HL-60 (cell line): ENCODE measurements at regions not wholly inside any gene's neighbourhood (a gene's known extent, or its start where the extent isn't known, plus 50 kb on each side); places are given as distances from the start of the nearest gene placed in this dataset.

ENCODE experiments used
- GABPA ChIP-seq: IDR thresholded peaks from 2 replicates; pipeline ENCODE4 v1.6.1; 2012; ENCODE audit warnings: low read depth
- POLR2AphosphoS5 ChIP-seq: IDR thresholded peaks from 2 replicates; pipeline ENCODE4 v1.6.1; 2012; ENCODE audit warnings: low read depth
- SPI1 ChIP-seq: IDR thresholded peaks from 2 replicates; pipeline ENCODE4 v1.6.1; 2012; ENCODE audit warnings: low read depth, mild to moderate bottlenecking, borderline replicate concordance
- TF ChIP-seq, protein P1 (sequence below): IDR thresholded peaks from one replicate; pipeline ENCODE4 v1.5.1; 2011; ENCODE audit warnings: low read length, control low read depth, inconsistent platforms; ENCODE audit not compliant: insufficient read depth
- TF ChIP-seq, protein P2 (sequence below): IDR thresholded peaks from 2 replicates; pipeline ENCODE4 v1.6.1; 2012; ENCODE audit warnings: low read depth; ENCODE audit not compliant: insufficient replicate concordance

DNA sequence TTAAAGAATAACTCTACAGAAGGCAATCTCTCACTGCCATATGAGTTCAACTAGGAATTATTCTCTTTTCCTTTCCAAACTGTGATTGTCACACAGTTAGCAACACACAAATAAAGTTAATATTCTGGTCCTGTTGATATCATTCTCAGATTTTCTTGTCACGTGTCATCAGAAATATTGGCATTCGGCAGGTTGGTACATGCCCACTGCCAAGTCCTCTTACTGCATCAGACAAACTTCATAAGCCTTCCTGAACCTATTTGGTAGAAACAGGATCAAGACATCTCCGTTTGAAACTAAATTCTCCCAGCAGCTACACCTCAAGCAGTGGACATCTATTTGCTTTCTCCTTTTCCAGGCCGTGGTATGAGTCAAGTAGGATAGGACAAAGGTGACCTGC, 177.9 kb upstream of the SOX2 start:
- TF ChIP-seq, protein P1, sequence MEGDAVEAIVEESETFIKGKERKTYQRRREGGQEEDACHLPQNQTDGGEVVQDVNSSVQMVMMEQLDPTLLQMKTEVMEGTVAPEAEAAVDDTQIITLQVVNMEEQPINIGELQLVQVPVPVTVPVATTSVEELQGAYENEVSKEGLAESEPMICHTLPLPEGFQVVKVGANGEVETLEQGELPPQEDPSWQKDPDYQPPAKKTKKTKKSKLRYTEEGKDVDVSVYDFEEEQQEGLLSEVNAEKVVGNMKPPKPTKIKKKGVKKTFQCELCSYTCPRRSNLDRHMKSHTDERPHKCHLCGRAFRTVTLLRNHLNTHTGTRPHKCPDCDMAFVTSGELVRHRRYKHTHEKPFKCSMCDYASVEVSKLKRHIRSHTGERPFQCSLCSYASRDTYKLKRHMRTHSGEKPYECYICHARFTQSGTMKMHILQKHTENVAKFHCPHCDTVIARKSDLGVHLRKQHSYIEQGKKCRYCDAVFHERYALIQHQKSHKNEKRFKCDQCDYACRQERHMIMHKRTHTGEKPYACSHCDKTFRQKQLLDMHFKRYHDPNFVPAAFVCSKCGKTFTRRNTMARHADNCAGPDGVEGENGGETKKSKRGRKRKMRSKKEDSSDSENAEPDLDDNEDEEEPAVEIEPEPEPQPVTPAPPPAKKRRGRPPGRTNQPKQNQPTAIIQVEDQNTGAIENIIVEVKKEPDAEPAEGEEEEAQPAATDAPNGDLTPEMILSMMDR, result no peak
- no peak for TF ChIP-seq SPI1
- TF ChIP-seq, protein P2, sequence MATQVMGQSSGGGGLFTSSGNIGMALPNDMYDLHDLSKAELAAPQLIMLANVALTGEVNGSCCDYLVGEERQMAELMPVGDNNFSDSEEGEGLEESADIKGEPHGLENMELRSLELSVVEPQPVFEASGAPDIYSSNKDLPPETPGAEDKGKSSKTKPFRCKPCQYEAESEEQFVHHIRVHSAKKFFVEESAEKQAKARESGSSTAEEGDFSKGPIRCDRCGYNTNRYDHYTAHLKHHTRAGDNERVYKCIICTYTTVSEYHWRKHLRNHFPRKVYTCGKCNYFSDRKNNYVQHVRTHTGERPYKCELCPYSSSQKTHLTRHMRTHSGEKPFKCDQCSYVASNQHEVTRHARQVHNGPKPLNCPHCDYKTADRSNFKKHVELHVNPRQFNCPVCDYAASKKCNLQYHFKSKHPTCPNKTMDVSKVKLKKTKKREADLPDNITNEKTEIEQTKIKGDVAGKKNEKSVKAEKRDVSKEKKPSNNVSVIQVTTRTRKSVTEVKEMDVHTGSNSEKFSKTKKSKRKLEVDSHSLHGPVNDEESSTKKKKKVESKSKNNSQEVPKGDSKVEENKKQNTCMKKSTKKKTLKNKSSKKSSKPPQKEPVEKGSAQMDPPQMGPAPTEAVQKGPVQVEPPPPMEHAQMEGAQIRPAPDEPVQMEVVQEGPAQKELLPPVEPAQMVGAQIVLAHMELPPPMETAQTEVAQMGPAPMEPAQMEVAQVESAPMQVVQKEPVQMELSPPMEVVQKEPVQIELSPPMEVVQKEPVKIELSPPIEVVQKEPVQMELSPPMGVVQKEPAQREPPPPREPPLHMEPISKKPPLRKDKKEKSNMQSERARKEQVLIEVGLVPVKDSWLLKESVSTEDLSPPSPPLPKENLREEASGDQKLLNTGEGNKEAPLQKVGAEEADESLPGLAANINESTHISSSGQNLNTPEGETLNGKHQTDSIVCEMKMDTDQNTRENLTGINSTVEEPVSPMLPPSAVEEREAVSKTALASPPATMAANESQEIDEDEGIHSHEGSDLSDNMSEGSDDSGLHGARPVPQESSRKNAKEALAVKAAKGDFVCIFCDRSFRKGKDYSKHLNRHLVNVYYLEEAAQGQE, result no peak
- TF ChIP-seq POLR2AphosphoS5, result no peak
- TF ChIP-seq GABPA, result no peak
